Fibroblast of mammary gland (primary cell): ENCODE measurements at regions not wholly inside any gene's neighbourhood (a gene's known extent, or its start where the extent isn't known, plus 50 kb on each side); places are given as distances from the start of the nearest gene placed in this dataset.

Experiments
- DNase-seq: peaks from one replicate; pipeline ENCODE4 v3.0.0-alpha.2; 2010; ENCODE audit warnings: low read depth
- H3K4me3 ChIP-seq: 2 replicates; pipeline ENCODE4 v1.5.1; 2011; ENCODE audit warnings: low read depth, mild to moderate bottlenecking, low read length, moderate library complexity; ENCODE audit not compliant: control insufficient read depth
- CTCF ChIP-seq: conservative IDR thresholded peaks from 2 replicates; pipeline ENCODE4 v1.5.1; 2011; ENCODE audit warnings: low read depth, low read length, inconsistent platforms; ENCODE audit not compliant: control insufficient read depth, insufficient read depth

GRCh38 chrX:131356725-131357124, 67.6 kb upstream of the IGSF1 start:
- TF ChIP-seq CTCF, result no peak
- no peak for DNase-seq
- no peak overlapping the region for H3K4me3 ChIP-seq

- H3K4me3 ChIP-seq, result no peak overlapping the region
- no peak for DNase-seq
- no peak for TF ChIP-seq CTCF
These were observed 70.5 kb upstream of the IGSF1 start for GRCh38 chrX:131359611-131360010.

GRCh38 chrX:131365766-131366165, 76.7 kb upstream of the IGSF1 start:
- H3K4me3 ChIP-seq, result no peak overlapping the region
- TF ChIP-seq CTCF, result no peak
- DNase-seq, result no peak

GRCh38 chrX:131366407-131366806, 77.3 kb upstream of the IGSF1 start:
- no peak for TF ChIP-seq CTCF
- no peak for DNase-seq
- no peak overlapping the region for H3K4me3 ChIP-seq

- TF ChIP-seq CTCF, result no peak
- no peak for DNase-seq
- H3K4me3 ChIP-seq, result no peak overlapping the region
These were observed 99.2 kb upstream of the IGSF1 start for GRCh38 chrX:131388293-131388692.

GRCh38 chrX:131392666-131393065, 103.6 kb upstream of the IGSF1 start:
- no peak for DNase-seq
- no peak overlapping the region for H3K4me3 ChIP-seq
- TF ChIP-seq CTCF, result no peak

GRCh38 chrX:131393426-131393825, 104.3 kb upstream of the IGSF1 start:
- no peak overlapping the region for H3K4me3 ChIP-seq
- no peak for DNase-seq
- no peak for TF ChIP-seq CTCF
